Left kidney (tissue), 1 donor: ENCODE measurements at regions not wholly inside any gene's neighbourhood (a gene's known extent, or its start where the extent isn't known, plus 50 kb on each side); places are given as distances from the start of the nearest gene placed in this dataset.
"Not testable (repeated sequence)": the region's sequence is repeated elsewhere in the genome, so short reads cannot be mapped to it uniquely, and the experiment has no call there.

Source experiments
- DNase-seq: peaks from one replicate; pipeline ENCODE4 v3.0.0-alpha.2; 2013

DNA sequence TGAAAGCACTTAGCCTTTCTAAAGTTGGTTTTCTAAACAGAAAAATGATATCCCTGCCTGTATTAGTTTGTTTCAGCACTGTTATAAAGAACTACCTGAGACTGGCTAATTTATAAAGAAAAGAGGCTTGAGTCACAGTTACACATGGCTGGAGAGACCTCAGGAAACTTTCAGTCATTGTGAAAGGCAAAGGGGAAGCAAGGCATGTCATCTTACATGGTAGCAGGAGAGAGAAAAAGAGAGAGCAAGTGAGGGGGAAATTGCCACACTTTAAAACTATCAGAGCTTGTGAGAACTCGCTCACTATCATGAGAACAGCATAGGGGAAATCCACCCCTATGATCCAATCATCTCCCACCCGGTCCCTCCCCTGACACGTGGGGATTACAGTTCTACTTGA is 64.9 kb downstream of the FAM170A start:
- no peak for DNase-seq

GRCh38 chr5:119706049-119706448 is 76.7 kb downstream of the FAM170A start:
- DNase-seq: no peak

- no peak for DNase-seq
Measured at GRCh38 chr5:119708076-119708790, 78.9 kb downstream of the FAM170A start.

DNA sequence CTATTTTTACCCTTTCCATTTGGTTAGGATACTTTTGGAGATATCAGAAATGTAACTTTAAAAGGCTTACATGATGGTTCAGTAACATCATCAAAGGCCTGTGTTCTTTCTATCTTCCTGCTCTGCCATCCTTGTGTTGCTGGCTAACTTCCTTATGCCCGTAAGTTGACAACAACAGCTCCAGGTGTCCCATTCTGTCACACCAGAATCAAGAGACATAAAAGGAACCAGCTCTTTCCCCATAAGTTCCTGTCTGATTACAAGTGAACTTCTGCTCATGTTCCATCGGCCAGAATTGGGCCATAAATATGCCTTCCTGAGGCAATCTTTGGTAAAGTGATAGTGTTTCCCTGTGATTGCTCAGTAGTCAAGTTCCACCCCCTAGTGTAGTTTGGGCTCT is 92.4 kb downstream of the FAM170A start:
- DNase-seq: no peak

DNA sequence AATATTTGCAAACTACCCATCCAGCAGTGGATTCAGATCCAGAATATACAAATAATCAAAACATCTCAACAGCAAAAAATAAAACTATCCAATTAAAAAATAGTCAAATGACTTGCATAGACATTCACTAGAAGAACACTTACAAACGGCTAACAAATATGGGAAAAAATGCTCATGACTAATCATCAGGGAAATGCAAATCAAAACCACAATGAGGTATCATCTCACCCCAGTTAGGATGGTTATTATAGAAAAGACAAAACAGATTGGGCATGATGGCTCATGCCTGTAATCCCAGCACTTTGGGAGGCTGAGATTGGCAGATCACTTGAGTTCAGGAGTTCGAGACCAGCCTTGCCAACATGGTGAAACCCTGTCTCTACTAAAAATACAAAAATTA is 95.9 kb downstream of the FAM170A start:
- DNase-seq: not testable (repeated sequence)

DNA sequence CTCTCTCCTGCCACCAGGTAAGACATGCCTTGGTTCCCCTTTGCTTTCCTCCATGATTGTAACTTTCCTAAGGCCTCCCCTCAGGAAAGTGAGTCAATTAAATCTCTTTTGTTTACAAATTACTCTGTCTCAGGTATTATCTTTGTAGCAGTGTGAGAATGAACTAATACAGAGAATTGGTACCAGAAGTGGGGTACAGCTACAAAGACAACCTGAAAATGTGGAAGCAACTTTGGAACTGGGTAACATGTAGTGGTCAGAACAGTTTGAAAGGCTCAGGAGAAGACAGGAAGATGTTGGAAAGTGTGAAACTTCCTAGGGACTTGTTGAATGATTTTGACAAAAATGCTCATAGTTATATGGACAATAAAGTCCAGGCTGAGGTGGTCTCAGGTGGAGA is 97.2 kb downstream of the FAM170A start:
- no peak for DNase-seq

DNA sequence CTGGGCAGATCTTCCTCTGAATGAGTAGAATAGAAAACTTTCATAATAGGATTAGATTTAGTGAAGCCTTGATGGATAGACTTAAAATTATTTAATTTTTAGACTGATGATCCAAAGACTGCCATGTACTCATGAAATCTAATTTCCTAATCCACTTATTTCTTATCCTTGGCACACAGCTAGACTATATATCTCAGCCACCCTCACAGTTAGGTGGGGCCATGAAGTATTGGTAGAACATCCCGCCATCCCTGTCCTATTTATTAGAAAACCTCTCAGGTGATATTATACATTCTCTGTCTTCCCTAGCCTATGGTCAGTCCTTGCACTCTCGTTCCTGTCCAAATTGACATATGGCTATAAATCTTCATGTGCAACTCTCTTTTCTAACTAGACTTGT is 110.9 kb downstream of the FAM170A start:
- no peak for DNase-seq

DNA sequence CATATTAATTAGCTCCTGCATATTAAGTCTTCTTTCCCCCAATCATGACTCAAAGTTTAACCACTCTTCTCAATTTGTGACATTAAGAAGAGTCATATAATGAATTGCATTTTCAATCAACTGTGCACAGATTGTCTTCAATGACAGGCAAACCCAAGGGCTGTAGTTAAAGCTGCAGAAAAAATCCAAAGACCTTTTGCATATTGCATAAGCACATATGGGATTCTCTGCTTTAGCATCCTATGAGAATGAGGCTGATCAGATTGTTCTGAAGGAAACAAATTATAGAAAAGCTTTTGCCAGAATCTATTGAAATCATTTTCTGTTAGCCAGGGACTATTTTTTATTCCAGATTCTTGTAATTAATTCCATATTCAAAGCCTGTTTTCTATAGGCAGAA is 112.3 kb downstream of the FAM170A start:
- no peak for DNase-seq

DNA sequence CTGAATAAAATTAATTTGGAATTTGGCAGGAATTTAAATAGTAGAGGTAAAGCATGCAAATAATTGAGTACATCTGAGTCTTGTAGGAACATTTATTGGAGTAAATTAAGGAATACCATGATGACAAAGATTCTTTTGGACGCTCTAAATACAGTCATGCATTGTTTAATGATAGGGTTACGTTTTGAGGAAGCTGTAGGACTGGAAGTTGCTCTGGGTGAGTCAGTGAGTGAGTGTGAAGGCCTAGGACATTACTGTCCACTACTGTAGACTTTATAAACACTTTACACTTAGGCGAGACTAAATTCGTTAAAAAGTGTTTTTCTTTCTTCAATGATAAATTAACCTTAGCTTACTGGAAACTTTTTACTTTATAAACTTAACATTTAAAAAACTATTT is 113.0 kb downstream of the FAM170A start:
- no peak for DNase-seq

- peak; percentile 18 for DNase-seq
Measured at GRCh38 chr5:119743927-119744326, 114.6 kb downstream of the FAM170A start.

DNA sequence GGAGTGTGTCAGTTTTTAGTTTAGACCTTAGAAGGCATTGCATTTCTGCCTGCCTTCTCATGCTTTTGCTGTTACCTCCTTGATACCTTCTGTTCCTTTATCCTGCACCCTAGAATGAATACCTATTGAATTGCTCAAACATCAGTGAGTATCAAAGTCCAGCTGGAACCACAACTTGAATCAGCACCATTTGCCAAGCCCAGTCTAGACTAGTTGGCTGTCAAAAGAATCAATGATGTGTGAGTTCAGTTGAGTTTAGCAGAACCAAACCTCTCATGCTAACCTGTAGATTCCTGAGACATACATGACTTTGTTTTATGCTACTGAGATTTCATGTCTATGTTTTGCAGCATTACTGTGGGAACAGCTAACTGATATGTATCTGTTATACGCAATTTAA is 116.6 kb downstream of the FAM170A start:
- no peak for DNase-seq

DNA sequence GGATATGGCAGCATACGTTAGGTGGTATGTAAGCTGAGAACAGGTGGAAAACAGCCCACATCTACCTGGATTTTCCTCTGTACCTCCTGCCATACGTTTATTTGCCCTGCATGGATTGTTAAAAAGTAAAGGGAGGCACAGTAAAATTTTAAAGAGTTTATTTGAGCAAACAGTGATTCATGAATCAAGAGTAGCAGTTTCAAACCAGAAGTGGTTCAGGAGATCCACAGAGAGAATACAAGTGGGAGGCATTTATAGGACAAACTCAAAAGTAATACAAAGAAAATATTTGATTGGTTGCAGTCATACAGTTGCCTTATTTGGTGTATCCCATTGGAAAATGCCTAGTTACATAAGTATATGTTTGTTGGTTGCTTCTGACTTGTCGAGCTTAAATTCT is 117.6 kb downstream of the FAM170A start:
- no peak for DNase-seq

DNA sequence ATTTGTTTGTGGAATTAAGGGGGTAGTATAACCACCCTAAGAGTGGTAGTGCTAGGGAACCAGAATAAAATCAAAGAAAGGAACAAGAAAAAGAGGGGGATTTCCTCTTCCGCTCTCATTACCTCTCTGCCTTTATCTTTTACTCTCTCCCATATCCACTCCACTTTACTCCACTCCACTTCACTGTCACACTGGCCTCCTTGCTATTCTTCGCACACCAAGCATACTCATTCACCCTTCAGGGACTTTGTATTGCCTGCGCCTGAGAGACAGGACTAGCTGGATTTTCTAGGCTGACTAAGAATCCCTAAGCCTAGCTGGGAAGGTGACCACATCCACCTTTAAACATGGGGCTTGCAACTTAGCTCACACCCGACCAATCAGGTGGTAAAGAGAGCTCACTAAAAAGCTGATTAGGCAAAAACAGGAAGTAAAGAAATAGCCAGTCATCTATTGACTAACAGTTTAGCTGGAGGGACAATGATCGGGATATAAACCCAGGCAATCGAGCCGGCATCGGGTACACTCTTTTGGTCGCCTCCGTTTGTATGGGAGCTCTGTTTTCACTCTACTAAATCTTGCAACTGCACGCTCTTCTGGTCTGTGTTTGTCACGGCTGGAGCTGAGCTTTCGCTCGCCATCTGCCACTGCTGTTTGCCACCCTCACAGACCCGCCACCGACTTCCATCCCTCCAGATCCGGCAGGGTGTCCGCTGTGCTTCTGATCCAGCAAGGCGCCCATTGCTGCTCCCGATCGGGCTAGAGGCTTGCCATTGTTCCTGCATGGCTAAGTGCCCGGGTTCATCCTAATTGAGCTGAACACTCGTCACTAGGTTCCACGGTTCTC is 121.8 kb downstream of the FAM170A start:
- no peak for DNase-seq

GRCh38 chr5:119751734-119752094 is 122.4 kb downstream of the FAM170A start:
- DNase-seq: no peak

GRCh38 chr5:119752921-119753886 is 123.8 kb downstream of the FAM170A start:
- DNase-seq: no peak

DNA sequence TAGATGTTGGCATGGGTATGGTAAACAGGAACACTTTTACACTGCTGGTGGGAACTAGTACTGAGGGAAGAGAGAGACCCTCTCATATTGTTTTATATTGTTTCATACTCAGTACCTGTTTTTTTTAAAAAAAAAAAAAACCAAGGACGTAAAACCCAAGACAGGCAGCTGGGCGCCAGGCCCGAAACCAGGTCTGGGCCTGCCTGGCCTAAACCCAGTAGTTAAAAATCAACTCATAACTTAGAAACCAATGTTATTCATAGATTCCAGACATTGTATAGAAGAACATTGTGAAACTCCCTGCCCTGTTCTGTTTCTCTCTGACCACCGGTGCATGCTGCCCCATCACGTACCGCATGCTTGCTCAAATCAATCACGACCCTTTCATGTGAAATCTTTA is 125.5 kb downstream of the FAM170A start:
- DNase-seq: not testable (repeated sequence)

DNA sequence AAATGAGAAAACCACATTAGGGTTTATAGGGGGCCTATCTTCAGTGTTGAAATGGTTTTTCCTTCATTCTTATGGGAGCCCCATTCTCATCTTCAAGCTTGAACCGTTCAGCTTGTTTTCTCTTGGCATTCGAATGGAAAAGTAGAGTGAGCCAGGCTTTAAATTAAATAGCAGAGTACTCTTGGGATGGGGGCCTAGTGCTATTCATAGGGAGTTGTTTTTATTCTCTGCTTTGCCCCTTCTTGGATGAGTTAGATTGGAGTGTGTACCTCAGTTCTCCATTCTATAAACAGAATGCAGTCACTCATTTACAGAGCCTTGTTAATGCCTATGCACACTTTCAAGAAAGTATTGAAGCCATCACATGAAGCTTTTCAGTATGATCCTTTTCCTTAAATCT is 127.9 kb downstream of the FAM170A start:
- DNase-seq: no peak

DNA sequence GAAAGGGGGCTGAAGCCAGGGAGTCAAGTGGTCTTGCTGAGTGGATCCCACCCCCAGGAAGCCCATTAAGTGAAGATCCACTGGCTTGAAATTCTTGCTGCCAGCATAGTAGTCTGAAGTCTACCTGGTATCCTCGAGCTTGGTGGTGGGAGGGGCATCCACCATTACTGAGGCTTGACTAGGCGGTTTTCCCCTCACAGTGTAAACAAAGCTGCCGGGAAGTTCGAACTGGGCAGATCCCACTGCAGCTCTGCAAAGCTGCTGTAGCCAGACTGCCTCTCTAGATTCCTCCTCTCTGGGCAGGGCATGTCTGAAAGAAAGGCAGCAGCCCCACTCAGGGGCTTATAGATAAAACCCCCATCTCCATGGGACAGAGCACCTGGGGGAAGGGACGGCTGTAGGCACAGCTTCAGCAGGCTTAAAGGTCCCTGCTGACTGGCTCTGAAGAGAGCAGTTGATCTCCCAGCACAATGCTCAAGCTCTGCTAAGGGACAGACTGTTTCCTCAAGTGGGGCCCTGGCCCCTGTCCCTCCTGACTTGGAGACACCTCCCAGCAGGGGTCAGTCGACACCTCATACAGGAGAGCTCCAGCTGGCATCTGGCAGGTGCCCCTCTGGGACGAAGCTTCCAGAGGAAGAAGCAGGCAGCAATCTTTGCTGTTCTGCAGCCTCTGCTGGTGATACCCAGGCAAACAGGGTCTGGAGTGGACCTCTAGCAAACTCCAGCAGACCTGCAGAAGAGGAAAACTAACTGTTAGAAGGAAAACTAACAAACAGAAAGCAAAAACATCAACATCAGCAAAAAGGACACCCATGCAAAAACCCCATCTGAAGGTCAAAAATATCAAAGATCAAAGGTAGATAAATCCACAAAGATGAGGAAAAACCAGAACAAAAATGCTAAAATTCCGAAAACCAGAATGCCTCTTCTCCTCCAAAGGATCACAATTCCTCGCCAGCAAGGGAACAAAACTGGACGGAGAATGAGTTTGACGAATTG is 140.6 kb downstream of the FAM170A start:
- DNase-seq: not testable (repeated sequence)

DNA sequence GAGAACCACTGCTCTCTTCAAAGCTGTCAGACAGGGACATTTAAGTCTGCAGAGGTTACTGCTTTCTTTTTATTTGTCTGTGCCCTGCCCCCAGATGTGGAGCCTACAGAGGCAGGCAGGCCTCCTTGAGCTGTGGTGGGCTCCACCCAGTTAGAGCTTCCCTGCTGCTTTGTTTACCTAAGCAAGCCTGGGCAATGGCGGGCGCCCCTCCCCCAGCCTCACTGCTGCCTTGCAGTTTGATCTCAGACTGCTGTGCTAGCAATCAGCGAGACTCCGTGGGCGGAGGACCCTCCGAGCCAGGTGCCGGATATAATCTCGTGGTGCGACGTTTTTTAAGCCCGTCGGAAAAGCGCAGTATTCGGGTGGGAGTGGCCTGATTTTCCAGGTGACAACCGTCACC is 150.8 kb downstream of the FAM170A start:
- DNase-seq: not testable (repeated sequence)

- DNase-seq: no peak
Measured at GRCh38 chr5:119785057-119785456, 155.7 kb downstream of the FAM170A start.
